CD14-positive monocyte (primary cell): ENCODE measurements at regions not wholly inside any gene's neighbourhood (a gene's known extent, or its start where the extent isn't known, plus 50 kb on each side); places are given as distances from the start of the nearest gene placed in this dataset.
A peak's percentile ranks its signal among the peaks of the same experiment; 100 is the strongest.

Experiments
- DNase-seq, 3 donors: peaks; one replicate each; pipeline ENCODE4 v3.0.0-alpha.2; 2011 to 2022
- H2AFZ ChIP-seq: 2 replicates; pipeline ENCODE4 v1.6.0; 2012; ENCODE audit warnings: mild to moderate bottlenecking, low read depth, low read length, inconsistent platforms; ENCODE audit not compliant: insufficient read depth, poor library complexity, severe bottlenecking
- H3K27ac ChIP-seq, 2 donors: 1 replicate in 1 of 2; 2 replicates in 1 of 2; pipeline ENCODE4 v1.5.1; 2012 to 2013; ENCODE audit warnings: low read length in 2 of 2, control low read depth in 1 of 2, inconsistent platforms in 1 of 2, low read depth in 1 of 2, mild to moderate bottlenecking in 1 of 2
- H3K27me3 ChIP-seq, 2 donors: one replicate each; pipeline versions ENCODE4 v1.6.0 to v1.6.1; 2011 to 2013; ENCODE audit warnings: low read length in 2 of 2; ENCODE audit not compliant: control insufficient read depth in 2 of 2, insufficient read depth in 2 of 2
- H3K36me3 ChIP-seq, 2 donors: replicated peaks in 1 of 2; 1 replicate in 1 of 2; 2 replicates in 1 of 2; pipeline versions ENCODE4 v1.5.1 to v1.6.1; 2012 to 2013; ENCODE audit warnings: low read length in 2 of 2, control low read depth in 1 of 2, inconsistent platforms in 1 of 2, mild to moderate bottlenecking in 1 of 2; ENCODE audit not compliant: insufficient read depth in 2 of 2, control insufficient read depth in 1 of 2
- H3K4me1 ChIP-seq, 2 donors: 1 replicate in 1 of 2; 2 replicates in 1 of 2; pipeline versions ENCODE4 v1.5.1 to v1.6.1; 2012 to 2013; ENCODE audit warnings: low read length in 2 of 2, control low read depth in 1 of 2, inconsistent platforms in 1 of 2, mild to moderate bottlenecking in 1 of 2, moderate library complexity in 1 of 2; ENCODE audit not compliant: insufficient read depth in 2 of 2, control insufficient read depth in 1 of 2
- H3K4me2 ChIP-seq: replicated peaks from 2 replicates; pipeline ENCODE3; 2012; ENCODE audit warnings: low read length, moderate library complexity, mild to moderate bottlenecking; ENCODE audit not compliant: poor library complexity, severe bottlenecking; ENCODE audit errors: extremely low read depth
- H3K4me3 ChIP-seq, 3 experiments: fragments of 200-600 bp in 1 of 3; sonication (generic) in 1 of 3; replicated peaks in 1 of 3; 1 replicate in 2 of 3; 2 replicates in 1 of 3; pipeline ENCODE4 v1.5.1; 2011 to 2013; ENCODE audit warnings: low read length in 3 of 3, mild to moderate bottlenecking in 3 of 3, control low read depth in 2 of 3, low read depth in 2 of 3, inconsistent platforms in 1 of 3, moderate library complexity in 1 of 3
- H3K79me2 ChIP-seq: 2 replicates; pipeline ENCODE4 v1.6.0; 2012; ENCODE audit warnings: mild to moderate bottlenecking, control low read depth, inconsistent platforms, low read length, moderate library complexity; ENCODE audit not compliant: insufficient read depth
- H3K9ac ChIP-seq: 2 replicates; pipeline ENCODE4 v1.6.0; 2017; ENCODE audit warnings: low read length, mild to moderate bottlenecking; ENCODE audit not compliant: insufficient read depth, poor library complexity, severe bottlenecking
- H3K9me3 ChIP-seq, 2 donors: replicated peaks in 1 of 2; 1 replicate in 1 of 2; 2 replicates in 1 of 2; pipeline versions ENCODE4 v1.5.1 to v1.6.1; 2012 to 2013; ENCODE audit warnings: low read length in 2 of 2, control low read depth in 1 of 2; ENCODE audit not compliant: control insufficient read depth in 1 of 2, insufficient read depth in 1 of 2
- H4K20me1 ChIP-seq: 2 replicates; pipeline ENCODE4 v1.6.0; 2012; ENCODE audit warnings: mild to moderate bottlenecking, low read length, control low read depth, moderate library complexity; ENCODE audit not compliant: insufficient read depth
- H3K27ac Mint-ChIP-seq, 7 donors: one replicate each; pipeline ENCODE4 v1.8.0; 2020; ENCODE audit warnings: mild to moderate bottlenecking in 7 of 7, mixed read lengths in 7 of 7, moderate library complexity in 6 of 7, inconsistent platforms in 2 of 7
- H3K27me3 Mint-ChIP-seq, 3 donors: one replicate each; pipeline ENCODE4 v1.8.0; 2021 to 2022; ENCODE audit warnings: low read depth in 3 of 3, mild to moderate bottlenecking in 3 of 3, mixed read lengths in 3 of 3, moderate library complexity in 3 of 3, inconsistent platforms in 1 of 3
- H3K36me3 Mint-ChIP-seq, 2 donors: one replicate each; pipeline ENCODE4 v1.8.0; 2020; ENCODE audit warnings: mixed read lengths in 2 of 2, inconsistent platforms in 1 of 2, mild to moderate bottlenecking in 1 of 2
- H3K4me1 Mint-ChIP-seq: one replicate; pipeline ENCODE4 v1.8.0; 2020; ENCODE audit warnings: mild to moderate bottlenecking, mixed read lengths
- H3K4me3 Mint-ChIP-seq, 2 donors: one replicate each; pipeline ENCODE4 v1.8.0; 2020; ENCODE audit warnings: mild to moderate bottlenecking in 2 of 2, mixed read lengths in 2 of 2, moderate library complexity in 1 of 2
- H3K9me3 Mint-ChIP-seq, 7 donors: one replicate each; pipeline ENCODE4 v1.8.0; 2020 to 2022; ENCODE audit warnings: mixed read lengths in 7 of 7, mild to moderate bottlenecking in 6 of 7, moderate library complexity in 6 of 7, inconsistent platforms in 2 of 7
- WGBS: methylation state at CpG from one replicate; pipeline ENCODE4 v1.1.5; 2013; ENCODE audit warnings: missing lambda C conversion rate; ENCODE audit not compliant: insufficient coverage; 5-methylcytosine and 5-hydroxymethylcytosine counted together
- intact Hi-C, 2 donors: fragments of 100-400 bp; cut with micrococcal nuclease; formaldehyde crosslinking; loops; one replicate each; pipeline versions ENCODE4 v1.15.0 to v1.15.1; 2023
- TF ChIP-seq, protein P1 (sequence below): fragments of 200-600 bp; IDR thresholded peaks from one replicate; pipeline ENCODE4 v1.8.0; 2022; ENCODE audit warnings: antibody characterized with exemption, mild to moderate bottlenecking

DNA sequence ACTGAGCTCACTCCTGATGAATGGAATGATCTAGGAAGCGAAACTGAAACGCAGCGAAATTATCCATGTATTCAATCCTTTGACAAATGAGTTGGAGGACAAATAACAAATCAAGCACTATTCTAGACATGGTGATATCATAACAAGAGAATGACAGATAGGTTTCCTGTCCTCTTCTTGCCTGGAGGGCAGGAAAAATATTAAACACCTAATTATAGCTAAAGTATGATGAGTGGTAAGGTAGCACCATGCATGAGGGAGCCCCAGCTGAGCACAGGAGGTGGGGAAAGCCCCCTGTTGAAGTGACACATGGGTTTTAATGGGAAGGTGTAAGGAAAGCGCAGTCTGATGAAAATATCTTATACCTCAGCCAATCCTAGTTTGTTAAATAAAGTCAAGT, 225.2 kb downstream of the NPR3 start:
- H3K79me2 ChIP-seq = no peaks in the 10 kb centered on the region
- no peak overlapping the region for H3K4me3 ChIP-seq
- no CpG with 5 or more reads among the region's 4 CpGs for WGBS
- no peak overlapping the region for H3K9ac ChIP-seq
- H2AFZ ChIP-seq = no peak overlapping the region
- H3K4me2 ChIP-seq = no peak overlapping the region
- H4K20me1 ChIP-seq = no peaks in the 10 kb centered on the region
- no peaks in the 10 kb centered on the region for H3K27me3 ChIP-seq
- Mint-ChIP-seq H3K4me3 (no peak overlapping the region), H3K27ac (no peak overlapping the region), H3K27me3 (no peaks in the 10 kb centered on the region), H3K9me3 (peaks cover 0 to 2% (median 0%) of the 10 kb centered on the region in 7 donors), H3K36me3 (no peaks in the 10 kb centered on the region), H3K4me1 (no peaks in the 10 kb centered on the region)
- TF ChIP-seq, protein P1, sequence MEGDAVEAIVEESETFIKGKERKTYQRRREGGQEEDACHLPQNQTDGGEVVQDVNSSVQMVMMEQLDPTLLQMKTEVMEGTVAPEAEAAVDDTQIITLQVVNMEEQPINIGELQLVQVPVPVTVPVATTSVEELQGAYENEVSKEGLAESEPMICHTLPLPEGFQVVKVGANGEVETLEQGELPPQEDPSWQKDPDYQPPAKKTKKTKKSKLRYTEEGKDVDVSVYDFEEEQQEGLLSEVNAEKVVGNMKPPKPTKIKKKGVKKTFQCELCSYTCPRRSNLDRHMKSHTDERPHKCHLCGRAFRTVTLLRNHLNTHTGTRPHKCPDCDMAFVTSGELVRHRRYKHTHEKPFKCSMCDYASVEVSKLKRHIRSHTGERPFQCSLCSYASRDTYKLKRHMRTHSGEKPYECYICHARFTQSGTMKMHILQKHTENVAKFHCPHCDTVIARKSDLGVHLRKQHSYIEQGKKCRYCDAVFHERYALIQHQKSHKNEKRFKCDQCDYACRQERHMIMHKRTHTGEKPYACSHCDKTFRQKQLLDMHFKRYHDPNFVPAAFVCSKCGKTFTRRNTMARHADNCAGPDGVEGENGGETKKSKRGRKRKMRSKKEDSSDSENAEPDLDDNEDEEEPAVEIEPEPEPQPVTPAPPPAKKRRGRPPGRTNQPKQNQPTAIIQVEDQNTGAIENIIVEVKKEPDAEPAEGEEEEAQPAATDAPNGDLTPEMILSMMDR = no peak
- DNase-seq = no peak
- no peaks in the 10 kb centered on the region for H3K9me3 ChIP-seq
- no peak overlapping the region for H3K27ac ChIP-seq
- H3K36me3 ChIP-seq = no peaks in the 10 kb centered on the region
- intact Hi-C loops = no loop called here
- H3K4me1 ChIP-seq = no peaks in the 10 kb centered on the region

DNA sequence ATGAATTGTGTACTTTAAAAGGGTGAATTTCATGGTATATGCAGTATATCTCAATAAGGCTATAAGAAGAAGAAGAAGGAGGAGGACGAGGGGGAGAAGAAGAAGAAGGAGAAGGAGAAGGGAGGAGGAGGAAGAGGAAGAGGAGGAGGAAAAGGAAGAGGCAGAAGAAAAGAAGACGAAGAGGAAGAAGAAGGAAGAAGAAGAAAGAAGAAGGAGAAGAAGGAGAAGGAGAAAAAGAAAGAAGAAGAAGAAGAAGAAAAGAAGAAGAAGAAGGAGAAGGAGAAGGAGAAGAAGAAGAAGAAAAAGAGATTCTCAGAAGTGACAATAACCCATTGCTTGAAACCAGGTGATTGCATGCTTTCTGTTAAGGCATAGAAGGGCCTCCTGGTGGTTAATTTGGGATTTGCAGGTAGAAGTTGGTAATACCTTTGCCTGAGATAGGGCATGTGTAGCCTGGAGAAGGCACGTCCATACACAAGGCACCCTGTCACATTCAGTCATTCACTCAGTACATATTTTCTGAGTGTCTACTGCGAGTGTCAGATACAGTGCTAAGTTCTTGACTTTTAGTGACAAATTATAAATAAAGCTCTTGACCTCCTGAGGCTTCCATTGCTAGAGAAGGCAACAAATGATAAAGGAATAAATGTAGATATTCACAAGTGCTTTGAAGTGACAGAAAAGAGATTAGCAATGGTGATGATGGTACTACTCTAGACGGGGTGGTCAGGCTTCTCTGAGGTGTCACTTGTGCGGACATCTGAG, 231.3 kb downstream of the NPR3 start:
- Histone ChIP-seq H3K79me2 (no peaks in the 10 kb centered on the region), H3K36me3 (no peaks in the 10 kb centered on the region), H3K4me3 (no peak overlapping the region), H3K9me3 (no peaks in the 10 kb centered on the region), H3K4me2 (no peak overlapping the region), H3K27ac (no peak overlapping the region), H3K9ac (no peak overlapping the region), H3K27me3 (no peaks in the 10 kb centered on the region), H3K4me1 (no peaks in the 10 kb centered on the region), H2AFZ (no peak overlapping the region), H4K20me1 (no peaks in the 10 kb centered on the region)
- Mint-ChIP-seq H3K27ac (no peak overlapping the region), H3K4me1 (no peaks in the 10 kb centered on the region), H3K27me3 (peaks cover 0 to 1% (median 0%) of the 10 kb centered on the region in 3 donors), H3K4me3 (no peak overlapping the region), H3K36me3 (no peaks in the 10 kb centered on the region), H3K9me3 (no peaks in the 10 kb centered on the region)
- TF ChIP-seq, protein P1 = peak; percentile 53
- no peak for DNase-seq
- intact Hi-C loops = no loop called here
- 61% methylated on average over 2 of the region's 6 CpGs for WGBS
